Mucosa of descending colon (tissue), 3 donors: ENCODE measurements at regions not wholly inside any gene's neighbourhood (a gene's known extent, or its start where the extent isn't known, plus 50 kb on each side); places are given as distances from the start of the nearest gene placed in this dataset.

Experiments used
- ATAC-seq: fragments of 200-7000 bp; cut with Tn5 transposase; one replicate; pipeline ENCODE4 v1.9.1; 2020; ENCODE audit warnings: mild to moderate bottlenecking, moderate library complexity
- DNase-seq, 3 donors: peaks; one replicate each; pipeline ENCODE4 v3.0.0-alpha.2; 2020
- H3K36me3 ChIP-seq: fragments of 200-600 bp; one replicate; pipeline ENCODE4 v1.8.0; 2021; ENCODE audit warnings: low read depth, mild to moderate bottlenecking
- H3K4me1 ChIP-seq: fragments of 200-600 bp; one replicate; pipeline ENCODE4 v1.8.0; 2021; ENCODE audit warnings: low read depth, mild to moderate bottlenecking
- H3K4me3 ChIP-seq: fragments of 200-600 bp; one replicate; pipeline ENCODE4 v1.8.0; 2021; ENCODE audit warnings: mild to moderate bottlenecking
- H3K9me3 ChIP-seq: fragments of 200-600 bp; one replicate; pipeline ENCODE4 v1.8.0; 2021; ENCODE audit warnings: mild to moderate bottlenecking
- intact Hi-C, 2 donors: fragments of 100-400 bp; cut with DNase I in 1 of 2; cut with micrococcal nuclease in 1 of 2; formaldehyde crosslinking; loops; one replicate each; pipeline versions ENCODE4 v1.11.0 to v1.11.1; 2022; cut with DNase I, micrococcal nuclease
- TF ChIP-seq, protein P1 (sequence below): fragments of 200-600 bp; IDR thresholded peaks from one replicate; pipeline ENCODE4 v1.8.0; 2022; ENCODE audit warnings: antibody characterized with exemption, mild to moderate bottlenecking
- donor health status: DM: no; HTN: no; CAD: no; lungs with moderate emphysema.
- donor health status: DM: no; HTN: no; CAD: no.
- donor health status: DM: no; HTN: yes; CAD: no.

DNA sequence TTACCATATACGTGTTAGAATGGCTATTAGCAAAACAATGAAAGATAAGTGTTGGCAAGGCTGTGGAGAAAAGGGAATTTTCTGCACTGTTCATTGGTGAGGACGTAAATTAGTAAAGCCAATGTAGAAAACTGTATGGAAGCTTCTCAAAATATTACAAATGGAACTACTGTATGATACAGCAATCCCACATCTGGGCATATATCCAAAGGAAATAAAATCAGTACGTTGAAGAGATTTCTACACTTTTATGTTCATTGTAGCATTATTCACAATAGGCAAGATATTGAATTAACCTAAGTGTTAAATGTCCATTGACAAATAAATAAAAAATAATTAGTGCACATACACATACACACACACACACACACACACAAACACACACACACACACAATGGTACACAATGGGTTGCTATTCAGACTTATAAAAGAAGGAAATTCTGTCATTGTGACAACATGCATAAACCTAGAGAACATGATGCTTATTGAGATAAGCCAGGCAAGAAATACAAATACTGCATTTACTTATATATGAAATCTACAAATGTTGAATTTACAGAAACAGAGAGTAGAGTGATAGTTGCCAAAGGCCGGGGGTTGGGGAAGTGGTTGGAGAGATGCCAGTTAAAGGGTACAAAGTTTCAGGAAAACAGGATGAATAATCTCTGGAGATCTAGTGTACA, 565.8 kb upstream of the LRRC4C start:
- no peak for ATAC-seq
- Histone ChIP-seq H3K4me3 (no peak overlapping the region), H3K36me3 (no peaks in the 10 kb centered on the region), H3K9me3 (peaks cover 8% of the 10 kb centered on the region), H3K4me1 (no peaks in the 10 kb centered on the region)
- TF ChIP-seq, protein P1, sequence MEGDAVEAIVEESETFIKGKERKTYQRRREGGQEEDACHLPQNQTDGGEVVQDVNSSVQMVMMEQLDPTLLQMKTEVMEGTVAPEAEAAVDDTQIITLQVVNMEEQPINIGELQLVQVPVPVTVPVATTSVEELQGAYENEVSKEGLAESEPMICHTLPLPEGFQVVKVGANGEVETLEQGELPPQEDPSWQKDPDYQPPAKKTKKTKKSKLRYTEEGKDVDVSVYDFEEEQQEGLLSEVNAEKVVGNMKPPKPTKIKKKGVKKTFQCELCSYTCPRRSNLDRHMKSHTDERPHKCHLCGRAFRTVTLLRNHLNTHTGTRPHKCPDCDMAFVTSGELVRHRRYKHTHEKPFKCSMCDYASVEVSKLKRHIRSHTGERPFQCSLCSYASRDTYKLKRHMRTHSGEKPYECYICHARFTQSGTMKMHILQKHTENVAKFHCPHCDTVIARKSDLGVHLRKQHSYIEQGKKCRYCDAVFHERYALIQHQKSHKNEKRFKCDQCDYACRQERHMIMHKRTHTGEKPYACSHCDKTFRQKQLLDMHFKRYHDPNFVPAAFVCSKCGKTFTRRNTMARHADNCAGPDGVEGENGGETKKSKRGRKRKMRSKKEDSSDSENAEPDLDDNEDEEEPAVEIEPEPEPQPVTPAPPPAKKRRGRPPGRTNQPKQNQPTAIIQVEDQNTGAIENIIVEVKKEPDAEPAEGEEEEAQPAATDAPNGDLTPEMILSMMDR: no peak
- intact Hi-C loops: no loop called here
- DNase-seq: no peak

GRCh38 chr11:42034826-42035225, 575.4 kb upstream of the LRRC4C start:
- peaks cover under 1% of the 10 kb centered on the region for H3K9me3 ChIP-seq

GRCh38 chr11:42036201-42036600, 576.7 kb upstream of the LRRC4C start:
- intact Hi-C loops: no loop called here
- ATAC-seq (no peak), DNase-seq (no peak)
- TF ChIP-seq, protein P1: no peak
- Histone ChIP-seq H3K4me1 (no peaks in the 10 kb centered on the region), H3K4me3 (no peak overlapping the region), H3K36me3 (no peaks in the 10 kb centered on the region), H3K9me3 (no peaks in the 10 kb centered on the region)

More at GRCh38 chr11:42034826-42035225, 575.4 kb upstream of the LRRC4C start:
- ATAC-seq: no peak
- intact Hi-C loops: no loop called here
- no peak overlapping the region for H3K4me3 ChIP-seq
- no peaks in the 10 kb centered on the region for H3K4me1 ChIP-seq
- no peak for DNase-seq
- TF ChIP-seq, protein P1: no peak
- H3K36me3 ChIP-seq: no peaks in the 10 kb centered on the region

- intact Hi-C loops: no loop called here
- DNase-seq (no peak), ATAC-seq (no peak)
- no peaks in the 10 kb centered on the region for H3K36me3 ChIP-seq
- TF ChIP-seq, protein P1: no peak
- H3K4me3 ChIP-seq: no peak overlapping the region
- H3K9me3 ChIP-seq: peaks cover 5% of the 10 kb centered on the region
- H3K4me1 ChIP-seq: no peaks in the 10 kb centered on the region
Measured at GRCh38 chr11:42043312-42043711, 583.9 kb upstream of the LRRC4C start.

GRCh38 chr11:42047637-42048555, 588.4 kb upstream of the LRRC4C start:
- intact Hi-C loops: no loop called here

More at GRCh38 chr11:42047637-42048555, 588.4 kb upstream of the LRRC4C start:
- DNase-seq (no peak), ATAC-seq (no peak)
- Histone ChIP-seq H3K4me1 (no peaks in the 10 kb centered on the region), H3K4me3 (no peak overlapping the region), H3K36me3 (no peaks in the 10 kb centered on the region), H3K9me3 (peaks cover 9% of the 10 kb centered on the region)
- TF ChIP-seq, protein P1: no peak
